ENCODE measurements at regions not wholly inside any gene's neighbourhood (a gene's known extent, or its start where the extent isn't known, plus 50 kb on each side); places are given as distances from the start of the nearest gene placed in this dataset.

DNA sequence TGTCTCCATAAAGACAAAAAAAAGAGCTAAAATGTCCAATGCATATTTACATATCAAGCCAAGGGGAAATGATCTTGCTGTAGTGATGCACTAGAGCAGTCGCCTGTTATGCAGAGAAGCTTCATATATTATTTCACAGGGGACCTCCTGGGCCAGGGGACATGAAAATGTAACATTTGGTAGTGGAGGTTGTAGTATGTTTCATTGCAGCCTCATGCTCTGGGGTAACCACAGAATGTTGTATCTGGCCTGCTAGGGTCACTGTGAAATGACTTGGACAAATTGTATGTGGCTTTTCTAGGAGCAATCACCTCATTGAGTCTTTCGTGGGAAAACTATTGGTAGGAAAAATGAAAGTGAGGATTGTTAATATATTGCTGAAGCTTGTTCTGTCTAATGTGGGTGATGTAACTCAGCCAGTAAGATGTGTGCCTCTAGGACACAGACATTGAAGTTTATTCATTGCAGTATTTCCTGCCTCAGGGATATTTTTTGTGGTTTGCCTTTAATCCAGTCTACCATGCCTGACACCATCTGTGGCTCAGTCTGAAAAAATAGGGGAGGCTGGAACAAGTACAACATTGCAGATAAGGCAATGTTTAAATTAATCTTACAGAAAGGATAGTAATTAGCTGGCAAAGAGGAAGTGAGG is 430.8 kb upstream of the TNC start:
- no peak for TF ChIP-seq EZH2 (IDR thresholded peaks at IDR 0.05; ENCODE audit: borderline replicate concordance, low read depth, low read length, severe bottlenecking)
- TF ChIP-seq, protein P1, sequence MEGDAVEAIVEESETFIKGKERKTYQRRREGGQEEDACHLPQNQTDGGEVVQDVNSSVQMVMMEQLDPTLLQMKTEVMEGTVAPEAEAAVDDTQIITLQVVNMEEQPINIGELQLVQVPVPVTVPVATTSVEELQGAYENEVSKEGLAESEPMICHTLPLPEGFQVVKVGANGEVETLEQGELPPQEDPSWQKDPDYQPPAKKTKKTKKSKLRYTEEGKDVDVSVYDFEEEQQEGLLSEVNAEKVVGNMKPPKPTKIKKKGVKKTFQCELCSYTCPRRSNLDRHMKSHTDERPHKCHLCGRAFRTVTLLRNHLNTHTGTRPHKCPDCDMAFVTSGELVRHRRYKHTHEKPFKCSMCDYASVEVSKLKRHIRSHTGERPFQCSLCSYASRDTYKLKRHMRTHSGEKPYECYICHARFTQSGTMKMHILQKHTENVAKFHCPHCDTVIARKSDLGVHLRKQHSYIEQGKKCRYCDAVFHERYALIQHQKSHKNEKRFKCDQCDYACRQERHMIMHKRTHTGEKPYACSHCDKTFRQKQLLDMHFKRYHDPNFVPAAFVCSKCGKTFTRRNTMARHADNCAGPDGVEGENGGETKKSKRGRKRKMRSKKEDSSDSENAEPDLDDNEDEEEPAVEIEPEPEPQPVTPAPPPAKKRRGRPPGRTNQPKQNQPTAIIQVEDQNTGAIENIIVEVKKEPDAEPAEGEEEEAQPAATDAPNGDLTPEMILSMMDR (IDR thresholded peaks at IDR 0.05; ENCODE audit: borderline replicate concordance, extremely low read depth, low read length, poor library complexity, severe bottlenecking) = no peak

Measured in DND-41 (cell line).